Progenitor cell of endocrine pancreas (in vitro differentiated cells): ENCODE measurements at regions not wholly inside any gene's neighbourhood (a gene's known extent, or its start where the extent isn't known, plus 50 kb on each side); places are given as distances from the start of the nearest gene placed in this dataset.

Experiments
- DNase-seq: peaks from one replicate; pipeline ENCODE4 v3.0.0; 2021; ENCODE audit warnings: low spot score; ENCODE audit not compliant: unreplicated experiment
- H3K27ac Mint-ChIP-seq: 2 replicates; pipeline ENCODE4 v1.8.0; 2021; ENCODE audit warnings: mild to moderate bottlenecking, moderate library complexity, mixed read lengths
- H3K27me3 Mint-ChIP-seq: 2 replicates; pipeline ENCODE4 v1.8.0; 2021; ENCODE audit warnings: mixed read lengths
- H3K36me3 Mint-ChIP-seq: 2 replicates; pipeline ENCODE4 v1.8.0; 2022; ENCODE audit warnings: mixed read lengths; ENCODE audit not compliant: insufficient read depth
- H3K4me1 Mint-ChIP-seq: 2 replicates; pipeline ENCODE4 v1.8.0; 2021; ENCODE audit warnings: low read depth, mixed read lengths
- H3K4me3 Mint-ChIP-seq: 2 replicates; pipeline ENCODE4 v1.8.0; 2021; ENCODE audit warnings: low read depth, mild to moderate bottlenecking, moderate library complexity, mixed read lengths
- H3K9me3 Mint-ChIP-seq: 2 replicates; pipeline ENCODE4 v1.8.0; 2021; ENCODE audit warnings: low read depth, mixed read lengths
- TF ChIP-seq, protein P1 (sequence below): fragments of 200-600 bp; sonication (generic); IDR thresholded peaks from one replicate; pipeline ENCODE4 v1.5.0; 2021; ENCODE audit warnings: antibody characterized with exemption, mild to moderate bottlenecking; ENCODE audit not compliant: unreplicated experiment

DNA sequence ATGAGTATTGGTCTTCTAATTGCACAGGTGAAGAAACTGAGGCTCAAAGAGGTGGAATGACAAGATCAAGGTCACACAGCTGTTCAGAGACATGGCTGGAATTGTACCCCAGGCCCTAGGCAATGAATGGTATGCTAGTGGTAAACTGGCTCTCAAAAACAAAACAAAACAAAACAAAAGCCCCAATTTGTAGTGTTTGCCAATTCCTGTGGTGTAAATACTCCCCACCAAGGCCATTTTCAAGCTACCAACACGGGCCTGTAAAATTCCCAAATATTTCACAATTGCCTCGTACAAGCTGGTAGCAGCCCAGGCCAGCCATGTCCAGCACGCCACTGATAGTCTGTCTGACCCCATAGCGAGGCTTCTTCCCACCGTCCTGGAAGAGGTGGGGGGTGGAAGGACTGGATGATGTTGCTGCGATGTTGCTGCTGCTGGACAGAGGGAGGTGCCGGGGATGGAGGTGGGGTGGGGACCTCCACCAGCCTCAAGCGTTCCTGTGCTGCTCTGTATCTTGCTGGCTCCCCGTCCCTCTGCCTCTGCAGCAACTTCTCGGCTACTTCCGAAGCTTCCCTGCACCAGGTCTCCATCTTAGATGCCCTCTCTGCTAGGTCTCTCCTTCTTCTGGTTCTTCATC, 62.2 kb upstream of the RUNX3 start:
- DNase-seq, result no peak
- TF ChIP-seq, protein P1, sequence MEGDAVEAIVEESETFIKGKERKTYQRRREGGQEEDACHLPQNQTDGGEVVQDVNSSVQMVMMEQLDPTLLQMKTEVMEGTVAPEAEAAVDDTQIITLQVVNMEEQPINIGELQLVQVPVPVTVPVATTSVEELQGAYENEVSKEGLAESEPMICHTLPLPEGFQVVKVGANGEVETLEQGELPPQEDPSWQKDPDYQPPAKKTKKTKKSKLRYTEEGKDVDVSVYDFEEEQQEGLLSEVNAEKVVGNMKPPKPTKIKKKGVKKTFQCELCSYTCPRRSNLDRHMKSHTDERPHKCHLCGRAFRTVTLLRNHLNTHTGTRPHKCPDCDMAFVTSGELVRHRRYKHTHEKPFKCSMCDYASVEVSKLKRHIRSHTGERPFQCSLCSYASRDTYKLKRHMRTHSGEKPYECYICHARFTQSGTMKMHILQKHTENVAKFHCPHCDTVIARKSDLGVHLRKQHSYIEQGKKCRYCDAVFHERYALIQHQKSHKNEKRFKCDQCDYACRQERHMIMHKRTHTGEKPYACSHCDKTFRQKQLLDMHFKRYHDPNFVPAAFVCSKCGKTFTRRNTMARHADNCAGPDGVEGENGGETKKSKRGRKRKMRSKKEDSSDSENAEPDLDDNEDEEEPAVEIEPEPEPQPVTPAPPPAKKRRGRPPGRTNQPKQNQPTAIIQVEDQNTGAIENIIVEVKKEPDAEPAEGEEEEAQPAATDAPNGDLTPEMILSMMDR, result no peak
- Mint-ChIP-seq H3K27ac (no peak overlapping the region), H3K27me3 (peaks cover 27% of the 10 kb centered on the region), H3K4me1 (peaks cover 3% of the 10 kb centered on the region), H3K36me3 (no peaks in the 10 kb centered on the region), H3K9me3 (no peaks in the 10 kb centered on the region), H3K4me3 (no peak overlapping the region)

DNA sequence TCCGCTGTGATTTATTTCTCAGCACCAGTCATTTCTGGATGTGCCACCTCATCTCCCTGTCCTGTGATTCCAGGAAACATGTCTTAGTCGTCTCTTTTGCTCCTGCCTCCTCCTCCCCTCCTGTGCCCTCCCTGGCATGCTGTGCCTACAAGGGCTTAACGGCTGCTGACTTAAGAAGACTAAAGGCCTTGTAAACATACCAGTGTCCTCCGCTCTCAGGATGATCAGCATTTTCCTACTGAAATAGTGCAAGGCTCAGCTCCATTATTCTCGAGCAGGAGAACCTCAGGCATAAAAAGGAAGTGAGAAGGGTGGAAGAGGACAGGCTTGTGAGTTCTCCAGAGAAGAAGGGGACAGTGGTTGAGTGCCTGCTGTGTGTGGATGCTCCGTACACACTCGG, 61.6 kb upstream of the RUNX3 start:
- no peak overlapping the region for H3K4me3 Mint-ChIP-seq
- H3K9me3 Mint-ChIP-seq, result no peaks in the 10 kb centered on the region
- TF ChIP-seq, protein P1, result no peak
- H3K27ac Mint-ChIP-seq, result no peak overlapping the region
- H3K36me3 Mint-ChIP-seq, result no peaks in the 10 kb centered on the region
- peaks cover 3% of the 10 kb centered on the region for H3K4me1 Mint-ChIP-seq
- peaks cover 27% of the 10 kb centered on the region for H3K27me3 Mint-ChIP-seq
- no peak for DNase-seq

DNA sequence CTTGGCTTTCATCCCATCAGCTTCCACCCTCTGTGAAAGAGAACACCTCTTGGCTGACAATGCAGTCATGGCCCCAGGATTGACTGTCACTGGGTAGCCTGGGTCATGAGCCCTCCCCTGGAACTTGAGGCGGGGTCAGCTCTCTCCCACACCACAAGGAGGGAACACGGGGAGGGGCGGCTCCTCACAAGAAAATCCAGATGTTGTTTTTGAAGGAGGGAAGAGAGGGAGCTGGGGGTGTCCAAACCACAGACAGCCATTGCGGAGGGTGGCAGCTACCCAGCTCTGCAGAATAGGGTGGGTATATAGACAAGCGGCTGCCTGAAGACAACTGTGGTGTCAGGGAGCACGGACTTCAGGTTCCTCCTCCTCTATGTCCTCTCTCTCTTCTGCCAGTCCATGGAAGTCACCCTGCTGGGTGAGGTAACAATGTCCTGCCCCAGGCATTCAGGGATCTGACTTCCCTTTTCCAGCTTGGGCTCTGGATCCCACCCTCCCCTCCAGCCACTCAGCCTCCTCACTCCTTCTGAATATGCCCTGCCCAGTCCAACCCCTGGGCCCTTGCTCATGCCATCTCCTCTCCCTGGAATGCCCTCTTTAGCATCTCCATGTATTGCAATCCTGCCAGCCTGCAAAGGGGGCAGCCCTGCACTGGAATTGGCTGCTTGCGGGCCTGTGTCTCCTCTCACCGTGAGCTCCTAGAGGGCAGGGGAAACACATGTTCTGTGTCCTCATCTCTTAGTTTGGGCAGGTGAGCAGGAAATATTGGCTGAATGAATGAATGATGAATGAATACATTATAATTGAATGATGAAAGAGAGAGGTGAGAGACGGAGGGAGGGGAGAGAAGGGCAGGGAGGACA, 60.9 kb upstream of the RUNX3 start:
- no peak overlapping the region for H3K27ac Mint-ChIP-seq
- H3K4me3 Mint-ChIP-seq, result no peak overlapping the region
- no peak for DNase-seq
- TF ChIP-seq, protein P1, result no peak
- H3K9me3 Mint-ChIP-seq, result no peaks in the 10 kb centered on the region
- H3K4me1 Mint-ChIP-seq, result peaks cover 3% of the 10 kb centered on the region
- H3K36me3 Mint-ChIP-seq, result no peaks in the 10 kb centered on the region
- H3K27me3 Mint-ChIP-seq, result peaks cover 27% of the 10 kb centered on the region

DNA sequence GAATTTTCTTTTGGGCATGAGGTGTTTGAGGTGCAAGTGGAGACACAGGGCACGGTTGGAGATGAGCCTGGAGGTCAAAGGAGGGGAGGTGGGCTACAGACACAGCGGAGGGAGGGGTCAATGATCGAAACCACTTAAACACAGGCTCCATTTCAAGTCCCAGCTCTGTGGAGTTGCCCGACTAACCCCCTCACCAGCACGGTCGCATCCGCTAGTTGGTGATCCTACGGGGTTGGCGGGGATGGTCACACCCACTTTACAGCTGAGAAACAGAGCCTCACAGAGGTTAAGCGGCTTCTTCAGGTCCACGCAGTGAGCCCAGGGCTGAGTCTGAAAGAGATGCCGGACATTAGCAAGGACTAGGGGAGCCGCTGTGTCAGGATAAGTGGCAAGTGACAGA, 60.1 kb upstream of the RUNX3 start:
- TF ChIP-seq, protein P1, result no peak
- no peak for DNase-seq
- H3K9me3 Mint-ChIP-seq, result no peaks in the 10 kb centered on the region
- no peak overlapping the region for H3K27ac Mint-ChIP-seq
- no peak overlapping the region for H3K4me3 Mint-ChIP-seq
- H3K27me3 Mint-ChIP-seq, result peaks cover 27% of the 10 kb centered on the region
- no peaks in the 10 kb centered on the region for H3K36me3 Mint-ChIP-seq
- H3K4me1 Mint-ChIP-seq, result peaks cover 3% of the 10 kb centered on the region

DNA sequence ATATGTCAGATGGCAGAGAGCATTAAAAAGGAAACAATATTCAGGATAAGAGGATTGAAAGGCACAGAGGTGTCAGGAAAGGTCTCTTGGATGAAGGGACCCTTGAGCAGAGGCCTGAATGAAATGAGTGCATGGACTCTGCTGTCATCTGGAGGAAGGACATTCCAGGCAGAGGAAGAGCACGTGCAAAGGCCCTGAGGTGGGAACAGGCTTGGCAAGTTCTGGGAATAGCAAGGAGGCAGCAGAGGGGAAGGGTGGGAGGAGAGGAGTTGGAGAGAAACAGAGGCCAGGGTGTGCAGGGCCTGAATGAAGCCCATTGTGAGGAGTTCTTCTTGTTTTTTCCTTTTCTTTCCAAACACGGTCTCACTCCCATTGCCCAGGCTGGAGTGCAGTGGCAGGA, 59.0 kb upstream of the RUNX3 start:
- H3K27ac Mint-ChIP-seq, result peak overlapping the region; percentile 57
- TF ChIP-seq, protein P1, result no peak
- DNase-seq, result no peak
- peaks cover 27% of the 10 kb centered on the region for H3K27me3 Mint-ChIP-seq
- no peak overlapping the region for H3K4me3 Mint-ChIP-seq
- no peaks in the 10 kb centered on the region for H3K36me3 Mint-ChIP-seq
- no peaks in the 10 kb centered on the region for H3K4me1 Mint-ChIP-seq
- no peaks in the 10 kb centered on the region for H3K9me3 Mint-ChIP-seq
